ENCODE measurements at regions not wholly inside any gene's neighbourhood (a gene's known extent, or its start where the extent isn't known, plus 50 kb on each side); places are given as distances from the start of the nearest gene placed in this dataset.

DNA sequence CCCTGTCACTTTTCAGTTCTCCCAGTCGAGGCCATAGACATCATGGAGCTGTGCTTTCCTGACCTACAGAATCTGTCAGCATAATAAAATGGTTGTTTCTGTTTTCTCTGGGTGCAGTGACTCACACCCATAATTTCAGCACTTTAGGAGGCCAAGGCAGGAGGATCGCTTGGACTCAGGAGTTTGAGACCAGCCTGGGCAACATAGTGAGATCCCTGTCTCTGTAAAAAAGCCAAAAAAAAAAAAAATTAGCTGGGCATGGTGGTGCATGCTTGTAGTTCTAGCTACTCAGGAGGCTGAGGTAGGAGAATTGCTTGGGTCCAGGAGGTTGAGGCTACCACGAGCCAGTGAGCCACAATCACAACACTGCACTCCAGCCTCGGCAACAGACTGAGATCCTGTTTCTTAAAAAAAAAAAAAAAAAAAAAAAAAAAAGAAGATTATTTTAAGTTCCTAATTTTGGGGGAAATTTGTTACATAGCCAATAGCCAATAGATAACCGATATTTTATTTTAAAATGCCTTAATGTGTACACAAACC is 196.2 kb downstream of the ADSS2 start:
- Histone ChIP-seq H2AFZ (no peak overlapping the region), H3K4me1 (no peaks in the 10 kb centered on the region), H3K27ac (no peak overlapping the region), H3K9me3 (ENCODE audit: control insufficient read depth, low read length) (no peaks in the 10 kb centered on the region), H3K79me2 (no peaks in the 10 kb centered on the region), H3K4me2 (ENCODE audit: low read length) (no peak overlapping the region), H3K4me3 (ENCODE audit: low read depth, low read length) (no peak overlapping the region), H3K27me3 (ENCODE audit: control insufficient read depth, insufficient read depth, low read length) (no peaks in the 10 kb centered on the region), H3K9ac (no peak overlapping the region), H3K36me3 (ENCODE audit: control insufficient read depth, insufficient read depth, low read length) (no peaks in the 10 kb centered on the region)
- TF ChIP-seq, protein P1, sequence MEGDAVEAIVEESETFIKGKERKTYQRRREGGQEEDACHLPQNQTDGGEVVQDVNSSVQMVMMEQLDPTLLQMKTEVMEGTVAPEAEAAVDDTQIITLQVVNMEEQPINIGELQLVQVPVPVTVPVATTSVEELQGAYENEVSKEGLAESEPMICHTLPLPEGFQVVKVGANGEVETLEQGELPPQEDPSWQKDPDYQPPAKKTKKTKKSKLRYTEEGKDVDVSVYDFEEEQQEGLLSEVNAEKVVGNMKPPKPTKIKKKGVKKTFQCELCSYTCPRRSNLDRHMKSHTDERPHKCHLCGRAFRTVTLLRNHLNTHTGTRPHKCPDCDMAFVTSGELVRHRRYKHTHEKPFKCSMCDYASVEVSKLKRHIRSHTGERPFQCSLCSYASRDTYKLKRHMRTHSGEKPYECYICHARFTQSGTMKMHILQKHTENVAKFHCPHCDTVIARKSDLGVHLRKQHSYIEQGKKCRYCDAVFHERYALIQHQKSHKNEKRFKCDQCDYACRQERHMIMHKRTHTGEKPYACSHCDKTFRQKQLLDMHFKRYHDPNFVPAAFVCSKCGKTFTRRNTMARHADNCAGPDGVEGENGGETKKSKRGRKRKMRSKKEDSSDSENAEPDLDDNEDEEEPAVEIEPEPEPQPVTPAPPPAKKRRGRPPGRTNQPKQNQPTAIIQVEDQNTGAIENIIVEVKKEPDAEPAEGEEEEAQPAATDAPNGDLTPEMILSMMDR (IDR thresholded peaks at IDR 0.05), result no peak

GRCh38 chr1:244256086-244256676 is 195.5 kb downstream of the ADSS2 start:
- no peak overlapping the region for H3K4me2 ChIP-seq (ENCODE audit: low read length)
- H3K9ac ChIP-seq, result no peak overlapping the region
- no peaks in the 10 kb centered on the region for H3K4me1 ChIP-seq
- H3K9me3 ChIP-seq (ENCODE audit: control insufficient read depth, low read length), result no peaks in the 10 kb centered on the region
- H3K27ac ChIP-seq, result no peak overlapping the region
- H3K27me3 ChIP-seq (ENCODE audit: control insufficient read depth, insufficient read depth, low read length), result no peaks in the 10 kb centered on the region
- no peak overlapping the region for H3K4me3 ChIP-seq (ENCODE audit: low read depth, low read length)
- no peaks in the 10 kb centered on the region for H3K36me3 ChIP-seq (ENCODE audit: control insufficient read depth, insufficient read depth, low read length)
- H2AFZ ChIP-seq, result no peak overlapping the region
- H3K79me2 ChIP-seq, result no peaks in the 10 kb centered on the region
- TF ChIP-seq, protein P1 (IDR thresholded peaks at IDR 0.05), result no peak

GRCh38 chr1:244264163-244264562 is 187.5 kb downstream of the ADSS2 start:
- Histone ChIP-seq H3K9ac (no peak overlapping the region), H3K4me1 (no peaks in the 10 kb centered on the region), H3K27me3 (ENCODE audit: control insufficient read depth, insufficient read depth, low read length) (no peaks in the 10 kb centered on the region), H3K4me3 (ENCODE audit: low read depth, low read length) (no peak overlapping the region), H3K9me3 (ENCODE audit: control insufficient read depth, low read length) (no peaks in the 10 kb centered on the region), H3K4me2 (ENCODE audit: low read length) (no peak overlapping the region), H3K27ac (no peak overlapping the region), H3K79me2 (no peaks in the 10 kb centered on the region), H2AFZ (no peak overlapping the region), H3K36me3 (ENCODE audit: control insufficient read depth, insufficient read depth, low read length) (no peaks in the 10 kb centered on the region)
- TF ChIP-seq, protein P1 (IDR thresholded peaks at IDR 0.05), result no peak

DNA sequence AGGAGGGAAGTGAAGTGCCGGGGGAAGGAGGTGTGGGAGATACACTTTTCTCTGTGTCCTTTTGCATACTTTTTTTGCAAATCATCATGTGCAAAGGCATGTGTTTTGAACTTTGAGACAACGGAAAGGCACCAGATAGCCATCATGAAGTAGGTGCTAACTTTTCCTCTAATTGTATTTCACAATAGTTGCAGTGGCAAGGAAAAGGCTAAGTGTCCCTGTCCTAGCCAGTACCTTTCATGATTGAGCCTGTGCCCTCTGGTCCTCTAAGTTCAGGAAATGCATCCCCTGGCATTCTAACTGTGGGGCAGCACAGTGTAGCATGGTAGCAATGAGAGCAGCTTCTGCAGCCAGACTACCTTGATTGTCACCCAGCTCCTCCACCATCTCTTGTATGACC is 186.2 kb downstream of the ADSS2 start:
- H3K79me2 ChIP-seq, result no peaks in the 10 kb centered on the region
- TF ChIP-seq, protein P1 (IDR thresholded peaks at IDR 0.05), result no peak
- H2AFZ ChIP-seq, result no peak overlapping the region
- no peaks in the 10 kb centered on the region for H3K9me3 ChIP-seq (ENCODE audit: control insufficient read depth, low read length)
- no peaks in the 10 kb centered on the region for H3K4me1 ChIP-seq
- no peak overlapping the region for H3K4me3 ChIP-seq (ENCODE audit: low read depth, low read length)
- no peak overlapping the region for H3K4me2 ChIP-seq (ENCODE audit: low read length)
- H3K36me3 ChIP-seq (ENCODE audit: control insufficient read depth, insufficient read depth, low read length), result no peaks in the 10 kb centered on the region
- no peaks in the 10 kb centered on the region for H3K27me3 ChIP-seq (ENCODE audit: control insufficient read depth, insufficient read depth, low read length)
- no peak overlapping the region for H3K9ac ChIP-seq
- no peak overlapping the region for H3K27ac ChIP-seq

GRCh38 chr1:244269169-244269568 is 182.5 kb downstream of the ADSS2 start:
- H3K4me1 ChIP-seq, result no peaks in the 10 kb centered on the region
- no peak overlapping the region for H3K9ac ChIP-seq
- no peaks in the 10 kb centered on the region for H3K9me3 ChIP-seq (ENCODE audit: control insufficient read depth, low read length)
- no peak overlapping the region for H3K27ac ChIP-seq
- no peaks in the 10 kb centered on the region for H3K27me3 ChIP-seq (ENCODE audit: control insufficient read depth, insufficient read depth, low read length)
- no peaks in the 10 kb centered on the region for H3K79me2 ChIP-seq
- TF ChIP-seq, protein P1 (IDR thresholded peaks at IDR 0.05), result no peak
- H3K36me3 ChIP-seq (ENCODE audit: control insufficient read depth, insufficient read depth, low read length), result no peaks in the 10 kb centered on the region
- H3K4me3 ChIP-seq (ENCODE audit: low read depth, low read length), result no peak overlapping the region
- H2AFZ ChIP-seq, result no peak overlapping the region
- no peak overlapping the region for H3K4me2 ChIP-seq (ENCODE audit: low read length)
